ENCODE measurements at regions not wholly inside any gene's neighbourhood (a gene's known extent, or its start where the extent isn't known, plus 50 kb on each side); places are given as distances from the start of the nearest gene placed in this dataset.
"Not testable (repeated sequence)": the region's sequence is repeated elsewhere in the genome, so short reads cannot be mapped to it uniquely, and the experiment has no call there.

DNA sequence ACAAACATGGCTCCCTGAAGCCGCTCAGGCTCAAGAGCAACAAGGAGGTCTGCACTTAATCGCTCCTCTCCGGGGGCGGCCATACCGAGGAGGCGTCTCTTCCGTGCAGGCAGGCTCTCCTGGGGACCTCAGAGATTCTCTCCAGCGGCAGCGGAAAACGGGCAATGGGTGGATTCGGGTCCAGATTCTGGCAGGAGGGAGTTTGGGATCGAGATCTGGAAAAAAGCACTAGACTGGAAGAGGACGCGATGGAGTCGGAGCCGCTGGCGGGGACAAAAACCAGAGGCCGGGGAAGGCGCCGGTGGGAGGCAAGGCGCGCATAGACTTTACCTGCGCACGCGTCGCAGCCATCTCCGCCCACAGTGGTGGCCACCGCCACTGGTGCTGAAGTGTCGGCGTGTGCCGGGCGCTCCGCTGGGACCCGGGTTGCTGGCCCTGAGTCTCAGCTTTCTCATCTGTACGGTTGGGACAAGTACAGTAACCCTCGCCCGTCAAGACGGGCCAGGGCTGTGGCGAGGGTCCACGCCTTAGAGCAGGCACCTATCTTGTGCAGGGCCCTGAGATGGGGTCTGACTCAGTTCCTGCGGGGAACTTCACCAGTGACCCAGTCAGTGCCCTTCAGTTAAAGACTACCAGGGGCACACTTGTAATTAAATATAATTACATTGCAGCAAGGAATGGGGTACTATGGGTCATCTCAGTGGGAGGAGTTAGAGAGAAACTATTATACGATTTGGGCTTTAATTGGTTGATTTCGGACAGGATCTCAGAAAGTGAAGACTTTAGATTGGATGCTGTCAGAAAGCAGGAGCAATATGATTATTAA is 454.1 kb downstream of the SPATA31A1 start:
- H3K4me1 Mint-ChIP-seq; CTCF ChIA-PET; intact Hi-C loops (cut with micrococcal nuclease); H3K9me3 ChIP-seq (ENCODE audit: control extremely low read depth in 1 of 3, control insufficient read depth in 2 of 3, insufficient read depth in 1 of 3, low read length in 2 of 3); H3K27me3 ChIP-seq (replicated peaks in 1 of 4; ENCODE audit: control extremely low read depth in 1 of 4, control insufficient read depth in 3 of 4, insufficient read depth in 4 of 4, low read length in 3 of 4); POLR2A ChIA-PET; H3K9me3 Mint-ChIP-seq (ENCODE audit: insufficient read depth); H3K79me2 ChIP-seq (ENCODE audit: control insufficient read depth, insufficient read depth, low read length); H3K4me1 ChIP-seq (ENCODE audit: control insufficient read depth in 2 of 2, insufficient read depth in 2 of 2, low read length in 2 of 2); H4K20me1 ChIP-seq (ENCODE audit: control insufficient read depth, insufficient read depth, low read length, poor library complexity, severe bottlenecking); H3K36me3 ChIP-seq (replicated peaks in 1 of 2; ENCODE audit: control extremely low read depth in 1 of 2, control insufficient read depth in 1 of 2, extremely low read depth in 1 of 2, insufficient read depth in 2 of 2, low read length in 1 of 2); H3K27me3 Mint-ChIP-seq: not testable (repeated sequence)
- peak overlapping the region; percentile 94 for H2AFZ ChIP-seq (ENCODE audit: insufficient read depth, low read depth, low read length, poor library complexity, severe bottlenecking)
- peak overlapping the region; percentile 63 for H3K4me2 ChIP-seq (replicated peaks; ENCODE audit: low read depth, low read length, poor library complexity, severe bottlenecking)
- H3K27ac ChIP-seq (ENCODE audit: low read length in 2 of 2) = peak overlapping the region; percentile 59
- 5% methylated on average over 18 of the region's 43 CpGs for WGBS (ENCODE audit: insufficient coverage)
- DNase-seq (peak; percentile 75), ATAC-seq (ENCODE audit: low read depth) (peak; percentile 64)
- Mint-ChIP-seq H3K4me3 (peak overlapping the region; percentile 89), H3K27ac (peak overlapping the region; percentile 97)
- peak overlapping the region; percentile 69 for H3K9ac ChIP-seq (ENCODE audit: low read length)
- H3K4me3 ChIP-seq (ENCODE audit: control extremely low read depth in 1 of 5, extremely low read depth in 1 of 5, insufficient read depth in 1 of 5, low read depth in 2 of 5, low read length in 4 of 5) = peak overlapping the region in 4 of 5 experiments; percentile 52 to 71 (median 58)

DNA sequence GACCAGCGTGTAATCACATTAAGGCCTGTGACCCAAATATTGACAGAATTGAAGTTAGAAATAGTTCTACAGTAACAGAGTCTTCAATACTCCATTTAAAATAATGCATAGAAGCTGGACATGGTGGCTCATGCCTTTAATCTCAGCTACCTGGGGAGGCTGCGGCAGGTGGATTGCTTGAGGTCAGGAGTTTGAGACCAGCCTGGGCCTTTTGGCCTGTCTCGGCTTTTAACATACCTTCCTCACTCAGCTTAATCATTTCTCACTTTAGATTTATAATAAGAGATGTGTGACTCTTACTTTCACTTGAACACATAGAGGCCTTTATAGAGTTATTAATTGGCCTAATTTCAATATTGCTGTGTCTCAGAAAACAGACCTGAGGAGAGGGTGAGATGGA is 454.9 kb downstream of the SPATA31A1 start:
- intact Hi-C loops (cut with micrococcal nuclease); H3K9me3 Mint-ChIP-seq (ENCODE audit: insufficient read depth); H3K9ac ChIP-seq (ENCODE audit: low read length); H3K9me3 ChIP-seq (ENCODE audit: control extremely low read depth in 1 of 3, control insufficient read depth in 2 of 3, insufficient read depth in 1 of 3, low read length in 2 of 3); H3K79me2 ChIP-seq (ENCODE audit: control insufficient read depth, insufficient read depth, low read length); H3K4me1 Mint-ChIP-seq; H3K4me2 ChIP-seq (replicated peaks; ENCODE audit: low read depth, low read length, poor library complexity, severe bottlenecking); H3K27me3 Mint-ChIP-seq; CTCF ChIA-PET; H3K27me3 ChIP-seq (replicated peaks in 1 of 4; ENCODE audit: control extremely low read depth in 1 of 4, control insufficient read depth in 3 of 4, insufficient read depth in 4 of 4, low read length in 3 of 4); H3K27ac Mint-ChIP-seq; H3K36me3 ChIP-seq (replicated peaks in 1 of 2; ENCODE audit: control extremely low read depth in 1 of 2, control insufficient read depth in 1 of 2, extremely low read depth in 1 of 2, insufficient read depth in 2 of 2, low read length in 1 of 2); H3K4me3 Mint-ChIP-seq; POLR2A ChIA-PET; H2AFZ ChIP-seq (ENCODE audit: insufficient read depth, low read depth, low read length, poor library complexity, severe bottlenecking); H3K4me3 ChIP-seq (ENCODE audit: control extremely low read depth in 1 of 5, extremely low read depth in 1 of 5, insufficient read depth in 1 of 5, low read depth in 2 of 5, low read length in 4 of 5); H3K27ac ChIP-seq (ENCODE audit: low read length in 2 of 2); DNase-seq; ATAC-seq (ENCODE audit: low read depth); H4K20me1 ChIP-seq (ENCODE audit: control insufficient read depth, insufficient read depth, low read length, poor library complexity, severe bottlenecking); H3K4me1 ChIP-seq (ENCODE audit: control insufficient read depth in 2 of 2, insufficient read depth in 2 of 2, low read length in 2 of 2): not testable (repeated sequence)
- WGBS (ENCODE audit: insufficient coverage) = no CpG with 5 or more reads among the region's 3 CpGs

DNA sequence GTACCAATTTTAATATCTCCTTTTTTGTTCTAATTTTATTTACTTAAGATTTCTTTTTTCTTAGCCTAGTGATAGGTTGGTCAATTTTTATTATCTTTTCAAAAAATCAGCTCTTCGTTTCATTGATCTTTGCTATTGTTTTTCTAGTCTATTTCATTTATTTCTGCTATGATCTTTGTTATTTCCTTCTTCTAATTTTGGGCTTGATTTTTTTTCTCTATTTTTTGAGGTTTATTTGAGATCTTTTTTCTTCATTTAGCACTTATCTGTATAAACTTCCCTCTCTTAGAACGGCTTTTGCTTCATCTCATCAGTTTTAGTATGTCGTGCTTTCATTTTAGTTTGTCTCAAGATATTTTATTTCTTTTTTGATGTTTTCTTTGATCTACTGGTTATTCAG is 456.1 kb downstream of the SPATA31A1 start:
- H3K36me3 ChIP-seq (replicated peaks in 1 of 2; ENCODE audit: control extremely low read depth in 1 of 2, control insufficient read depth in 1 of 2, extremely low read depth in 1 of 2, insufficient read depth in 2 of 2, low read length in 1 of 2); H3K4me3 Mint-ChIP-seq; POLR2A ChIA-PET: not testable (repeated sequence)

DNA sequence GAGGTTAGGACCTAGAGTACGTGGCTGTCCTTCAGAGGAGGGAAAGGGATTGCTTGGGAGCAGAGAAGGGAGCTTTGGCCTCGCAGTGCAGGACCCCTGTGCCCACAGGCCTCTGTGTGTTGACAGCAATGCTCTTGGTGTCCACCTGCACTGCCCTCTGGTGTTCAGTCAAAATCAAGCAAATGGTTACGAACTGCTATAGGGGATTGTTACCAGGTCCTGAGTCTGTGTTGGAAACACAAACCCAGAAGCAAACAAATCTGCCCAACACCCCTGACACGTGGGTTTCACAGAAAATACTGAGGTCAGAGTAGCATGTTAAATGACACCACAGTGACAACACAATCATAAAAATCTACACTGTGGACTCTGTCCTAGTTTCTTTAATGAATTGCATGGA is 473.0 kb downstream of the SPATA31A1 start:
- H3K27ac Mint-ChIP-seq; POLR2A ChIA-PET; H3K4me3 Mint-ChIP-seq; CTCF ChIA-PET; H3K27me3 ChIP-seq (replicated peaks in 1 of 4; ENCODE audit: control extremely low read depth in 1 of 4, control insufficient read depth in 3 of 4, insufficient read depth in 4 of 4, low read length in 3 of 4); H3K9ac ChIP-seq (ENCODE audit: low read length); H3K4me1 ChIP-seq (ENCODE audit: control insufficient read depth in 2 of 2, insufficient read depth in 2 of 2, low read length in 2 of 2); H3K4me2 ChIP-seq (replicated peaks; ENCODE audit: low read depth, low read length, poor library complexity, severe bottlenecking); ATAC-seq (ENCODE audit: low read depth); H3K27me3 Mint-ChIP-seq; H3K36me3 ChIP-seq (replicated peaks in 1 of 2; ENCODE audit: control extremely low read depth in 1 of 2, control insufficient read depth in 1 of 2, extremely low read depth in 1 of 2, insufficient read depth in 2 of 2, low read length in 1 of 2); H3K4me1 Mint-ChIP-seq; H3K4me3 ChIP-seq (ENCODE audit: control extremely low read depth in 1 of 5, extremely low read depth in 1 of 5, insufficient read depth in 1 of 5, low read depth in 2 of 5, low read length in 4 of 5); H3K79me2 ChIP-seq (ENCODE audit: control insufficient read depth, insufficient read depth, low read length); H3K27ac ChIP-seq (ENCODE audit: low read length in 2 of 2); DNase-seq; H2AFZ ChIP-seq (ENCODE audit: insufficient read depth, low read depth, low read length, poor library complexity, severe bottlenecking); H4K20me1 ChIP-seq (ENCODE audit: control insufficient read depth, insufficient read depth, low read length, poor library complexity, severe bottlenecking); H3K9me3 ChIP-seq (ENCODE audit: control extremely low read depth in 1 of 3, control insufficient read depth in 2 of 3, insufficient read depth in 1 of 3, low read length in 2 of 3); H3K9me3 Mint-ChIP-seq (ENCODE audit: insufficient read depth); intact Hi-C loops (cut with micrococcal nuclease): not testable (repeated sequence)
- 80% methylated on average over 1 of the region's 4 CpGs for WGBS (ENCODE audit: insufficient coverage)

More for the DNA sequence above, 456.1 kb downstream of the SPATA31A1 start:
- H3K27me3 Mint-ChIP-seq; H3K27me3 ChIP-seq (replicated peaks in 1 of 4; ENCODE audit: control extremely low read depth in 1 of 4, control insufficient read depth in 3 of 4, insufficient read depth in 4 of 4, low read length in 3 of 4); CTCF ChIA-PET; DNase-seq; H3K9me3 Mint-ChIP-seq (ENCODE audit: insufficient read depth); H3K79me2 ChIP-seq (ENCODE audit: control insufficient read depth, insufficient read depth, low read length); H3K4me1 ChIP-seq (ENCODE audit: control insufficient read depth in 2 of 2, insufficient read depth in 2 of 2, low read length in 2 of 2); ATAC-seq (ENCODE audit: low read depth); H4K20me1 ChIP-seq (ENCODE audit: control insufficient read depth, insufficient read depth, low read length, poor library complexity, severe bottlenecking); H3K4me2 ChIP-seq (replicated peaks; ENCODE audit: low read depth, low read length, poor library complexity, severe bottlenecking); H3K27ac Mint-ChIP-seq; H3K9me3 ChIP-seq (ENCODE audit: control extremely low read depth in 1 of 3, control insufficient read depth in 2 of 3, insufficient read depth in 1 of 3, low read length in 2 of 3); intact Hi-C loops (cut with micrococcal nuclease); H2AFZ ChIP-seq (ENCODE audit: insufficient read depth, low read depth, low read length, poor library complexity, severe bottlenecking); H3K9ac ChIP-seq (ENCODE audit: low read length); H3K27ac ChIP-seq (ENCODE audit: low read length in 2 of 2); H3K4me3 ChIP-seq (ENCODE audit: control extremely low read depth in 1 of 5, extremely low read depth in 1 of 5, insufficient read depth in 1 of 5, low read depth in 2 of 5, low read length in 4 of 5); H3K4me1 Mint-ChIP-seq: not testable (repeated sequence)
- WGBS (ENCODE audit: insufficient coverage) = no CpG with 5 or more reads among the region's 3 CpGs
